ENCODE measurements at regions not wholly inside any gene's neighbourhood (a gene's known extent, or its start where the extent isn't known, plus 50 kb on each side); places are given as distances from the start of the nearest gene placed in this dataset.

DNA sequence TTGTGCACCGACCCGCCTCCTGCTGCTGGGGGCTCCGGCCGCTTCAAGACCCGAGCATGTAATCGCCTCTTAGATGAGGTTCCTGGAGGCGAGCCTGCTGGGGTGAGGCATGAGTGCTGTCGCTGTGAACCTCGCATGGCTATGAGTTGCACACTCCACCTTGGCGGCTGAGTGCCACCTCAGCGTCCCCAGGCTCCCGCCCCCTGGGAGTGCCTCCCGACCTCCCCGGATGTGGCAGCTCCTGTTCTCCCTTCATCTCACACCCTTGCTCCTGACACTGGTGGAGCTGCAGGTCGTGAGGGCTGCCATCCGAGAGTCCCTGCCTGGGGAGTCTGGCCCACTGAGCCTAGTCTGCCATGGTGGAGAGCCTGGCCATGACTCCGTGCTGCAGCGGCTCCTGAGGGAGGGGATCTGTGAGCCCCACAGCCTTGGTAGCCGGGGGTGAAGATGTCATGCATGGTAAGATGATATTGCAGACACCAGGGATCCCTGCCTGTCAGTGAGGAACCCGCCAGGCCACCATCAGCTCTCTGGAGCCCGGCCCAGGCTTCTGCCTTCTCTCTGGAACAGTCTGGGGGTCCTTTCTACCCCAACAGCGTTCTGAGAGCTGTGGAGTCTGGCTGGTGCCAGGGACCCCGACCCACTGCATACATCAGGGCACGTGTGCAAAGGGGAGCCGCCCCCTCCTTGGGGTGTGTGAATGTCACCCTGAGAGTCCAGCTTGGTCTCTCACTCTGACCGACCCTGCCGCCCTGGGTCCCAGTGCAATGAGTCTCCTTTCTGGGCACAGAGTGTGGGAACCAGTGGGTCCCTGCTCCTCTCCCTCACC, 61.6 kb upstream of the HS6ST1 start:
- DNase-seq (ENCODE audit: low read depth in 2 of 2) = no peak

DNA sequence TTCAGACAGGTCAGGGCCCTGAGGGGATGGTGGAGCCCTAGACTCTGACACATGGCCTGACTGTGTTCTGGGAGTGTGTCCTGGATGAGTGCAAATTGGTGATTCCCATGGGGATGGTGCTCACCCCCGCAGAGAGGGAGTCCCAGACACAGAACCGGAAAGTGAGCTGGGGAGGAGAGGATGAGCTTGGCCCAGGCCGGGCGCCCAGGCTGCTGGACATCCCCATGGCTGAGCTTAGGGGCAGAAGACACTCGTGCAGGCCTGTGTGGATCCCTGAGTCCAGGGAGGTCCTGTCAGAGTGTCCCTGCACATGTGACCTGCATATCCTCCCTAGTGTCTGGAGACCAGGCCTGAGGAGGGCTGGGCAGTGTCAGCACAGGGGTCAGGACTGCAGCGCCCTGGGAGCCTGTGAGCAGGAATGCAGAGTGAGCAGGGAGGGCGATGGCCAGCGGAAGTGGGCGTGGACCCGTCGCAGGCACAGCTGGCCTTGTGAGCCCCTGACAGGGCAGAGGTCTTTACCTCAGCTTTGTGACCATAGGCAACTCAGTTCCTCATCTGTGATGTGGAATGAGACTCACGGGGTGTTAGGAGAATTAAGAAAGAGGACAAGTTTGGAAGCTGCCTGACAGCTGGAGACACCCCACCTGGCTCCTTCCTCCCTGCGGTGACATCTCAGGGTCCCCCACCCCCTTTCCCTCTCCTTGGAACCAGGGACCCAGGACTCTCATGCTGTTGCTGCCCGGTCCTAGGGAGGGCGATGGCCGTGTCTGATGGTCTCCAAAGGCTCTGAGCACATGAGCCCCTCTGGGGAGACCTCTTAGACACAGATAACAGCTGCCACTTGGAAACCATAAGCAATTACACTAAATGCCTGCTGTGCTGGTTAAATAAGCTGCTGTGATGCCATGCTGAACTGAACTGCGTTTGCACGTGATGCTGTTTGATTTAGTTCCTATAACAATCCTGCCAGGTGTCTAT, 62.6 kb upstream of the HS6ST1 start:
- no peak for DNase-seq (ENCODE audit: low read depth in 2 of 2)

DNA sequence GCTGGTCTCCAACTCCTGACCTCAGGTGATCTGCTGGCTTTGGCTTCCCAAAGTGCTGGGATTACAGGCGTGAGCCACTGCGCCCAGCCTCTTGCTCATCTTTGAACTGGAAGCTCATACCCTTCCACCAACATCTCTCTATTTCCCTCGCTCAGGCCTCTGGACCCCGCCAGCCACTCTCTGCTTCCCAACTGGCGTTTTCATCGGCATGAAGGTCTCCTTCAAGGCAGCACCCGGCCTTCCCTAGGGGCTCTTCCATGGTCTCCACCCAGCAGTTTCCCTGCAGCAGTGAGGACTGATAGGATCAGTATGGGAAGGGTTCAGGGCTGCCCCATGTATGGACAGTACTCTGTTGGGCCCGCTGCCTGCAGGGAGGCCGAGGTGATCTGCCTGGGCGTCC, 65.8 kb upstream of the HS6ST1 start:
- DNase-seq (ENCODE audit: low read depth in 2 of 2) = no peak

DNA sequence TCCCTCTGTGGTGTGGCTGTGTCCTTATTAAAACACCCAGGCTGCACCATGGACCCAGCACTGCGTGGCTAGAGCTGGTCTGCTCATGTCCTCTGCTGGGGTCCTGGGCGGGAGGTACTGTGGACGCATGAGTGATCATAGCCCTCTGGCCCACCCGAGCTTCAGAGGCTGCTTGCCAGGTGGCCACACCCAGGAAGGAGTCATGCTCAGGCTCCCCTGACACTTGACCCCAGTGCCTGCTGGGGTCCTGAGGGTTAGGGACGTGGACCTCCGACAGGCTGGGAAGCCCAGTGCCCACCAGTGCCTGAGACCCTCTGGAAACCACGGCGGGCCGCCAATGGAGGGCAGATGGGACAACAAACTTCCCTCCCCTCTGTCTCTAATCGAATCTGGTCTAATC, 66.3 kb upstream of the HS6ST1 start:
- no peak for DNase-seq (ENCODE audit: low read depth in 2 of 2)

DNA sequence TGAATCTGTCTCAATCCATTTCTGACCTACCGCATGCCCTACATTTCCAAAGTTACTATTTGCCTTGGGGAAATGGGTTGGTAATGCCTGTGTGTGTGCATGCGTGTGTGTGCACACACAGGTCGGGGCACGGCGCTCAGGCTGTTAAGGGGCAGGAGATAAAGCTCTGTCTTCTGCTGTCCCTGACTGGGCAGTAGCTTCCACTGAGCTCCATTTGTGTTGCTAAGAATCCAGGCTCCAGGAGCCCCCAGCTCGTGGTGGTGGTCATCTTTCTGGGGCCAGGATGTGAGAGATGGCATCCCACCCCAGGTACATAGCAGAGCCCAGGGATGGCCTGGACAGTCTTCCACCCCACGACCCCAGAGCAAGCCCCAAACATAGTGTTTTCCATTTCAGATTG, 66.7 kb upstream of the HS6ST1 start:
- no peak for DNase-seq (ENCODE audit: low read depth in 2 of 2)

DNA sequence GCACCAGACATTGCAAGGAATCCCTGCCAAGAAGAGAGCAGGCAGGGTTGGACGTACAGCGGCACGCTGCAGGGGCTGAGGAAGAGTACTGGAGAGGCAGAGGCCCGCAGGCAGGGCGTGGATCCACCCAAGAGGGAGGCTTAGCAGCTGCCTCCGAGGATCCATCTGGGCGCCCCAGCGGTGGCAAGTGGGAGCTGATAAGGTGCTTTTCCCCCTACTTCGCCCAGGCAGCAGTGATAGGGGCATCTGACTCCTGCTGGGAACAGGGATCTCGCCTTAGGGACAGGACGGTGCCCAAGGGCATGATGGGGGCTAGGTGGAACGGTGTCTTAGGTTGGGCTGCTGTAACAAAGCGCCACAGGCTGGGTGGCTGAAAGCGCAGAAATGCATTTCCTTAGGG, 67.4 kb upstream of the HS6ST1 start:
- DNase-seq (ENCODE audit: low read depth in 2 of 2) = no peak

DNA sequence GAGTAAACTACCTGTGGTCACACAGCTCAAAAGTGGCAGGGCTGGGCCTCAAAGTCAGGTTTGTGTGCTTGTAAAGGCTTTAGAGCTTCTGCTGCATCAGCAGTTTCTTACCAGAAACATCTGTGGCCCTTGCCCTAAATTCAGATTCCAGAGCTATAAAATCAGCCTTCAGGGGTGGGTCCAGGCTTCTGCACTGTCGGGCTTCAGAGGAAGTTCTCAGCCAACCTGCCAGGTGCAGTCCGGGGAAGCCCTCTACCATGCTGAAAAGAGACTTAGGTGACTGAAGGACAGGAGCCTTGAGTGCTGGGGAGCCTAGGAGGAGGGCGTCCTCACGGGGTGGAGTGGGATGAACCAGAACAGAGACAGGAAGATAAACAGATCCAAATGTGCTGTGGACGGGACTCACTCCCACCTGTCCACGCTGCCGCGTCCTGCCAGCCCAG, 69.9 kb upstream of the HS6ST1 start:
- no peak for DNase-seq (ENCODE audit: low read depth in 2 of 2)

DNA sequence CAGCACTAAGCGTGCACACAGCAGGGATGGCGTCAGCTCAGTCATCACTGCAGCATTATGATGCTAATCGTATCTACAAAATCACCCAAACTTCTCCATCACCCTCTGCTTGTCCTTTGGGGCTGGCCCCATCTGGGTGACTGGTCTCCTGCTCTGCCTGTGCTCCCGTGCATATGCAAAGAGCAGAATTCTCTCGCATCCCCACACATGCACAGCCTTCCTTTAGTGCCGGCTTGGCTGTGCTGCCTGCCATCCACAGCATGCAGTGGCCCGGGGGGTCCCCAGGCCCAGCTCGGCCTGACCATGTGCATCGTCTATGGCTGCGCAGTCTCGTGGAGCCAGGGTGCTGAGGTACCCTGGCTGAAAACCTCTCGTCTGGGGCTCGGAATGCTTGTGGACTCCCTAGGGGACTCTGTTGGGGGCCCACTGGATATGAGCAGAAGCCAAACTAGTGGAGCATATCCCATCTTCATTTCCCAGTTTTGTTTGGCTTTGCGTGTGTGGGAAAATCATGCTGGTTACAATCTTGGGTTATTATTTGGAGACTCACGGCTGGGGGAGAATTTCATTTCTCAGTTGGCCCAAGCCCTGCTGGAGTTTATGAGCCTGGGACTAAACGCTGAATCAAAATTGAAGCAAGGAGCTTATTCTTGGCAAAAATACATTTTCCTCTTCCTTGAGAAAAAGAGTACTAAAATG, 70.9 kb upstream of the HS6ST1 start:
- DNase-seq (ENCODE audit: low read depth in 2 of 2) = no peak

DNA sequence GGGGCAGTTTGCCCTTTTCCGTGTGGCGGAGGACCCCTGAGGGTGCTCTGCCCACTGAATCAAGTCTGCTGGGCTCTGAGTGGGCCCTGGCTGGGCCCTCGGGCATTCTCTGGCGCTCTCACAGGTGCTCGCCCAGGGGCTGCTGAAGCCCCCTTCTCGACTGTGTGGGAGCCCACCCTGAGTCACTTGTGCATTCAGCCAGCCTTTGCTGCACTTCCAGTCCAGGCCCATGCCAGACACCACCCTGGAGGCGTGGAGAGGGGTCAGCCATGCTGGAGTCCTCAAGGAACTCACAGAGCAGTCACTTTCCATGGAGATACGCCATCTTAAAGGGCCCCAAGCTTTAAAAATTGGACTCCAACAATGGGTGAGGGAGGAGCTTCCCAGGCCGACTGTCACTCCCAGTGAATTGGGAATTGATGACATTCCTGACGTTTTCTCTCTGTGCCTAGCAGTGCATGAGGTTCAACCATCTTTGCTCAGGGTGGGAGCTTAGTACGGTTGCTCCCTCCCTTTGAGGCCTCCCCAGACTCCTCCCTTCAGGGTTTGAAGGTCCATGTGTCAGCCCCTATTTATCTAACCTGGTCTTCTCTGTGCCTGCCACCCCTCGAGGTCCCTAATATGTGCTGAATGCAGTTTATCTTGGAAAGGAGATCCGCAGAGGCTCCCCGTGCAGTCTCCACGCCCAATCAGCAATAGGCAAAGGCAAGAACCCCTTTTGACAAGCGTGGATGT, 71.8 kb upstream of the HS6ST1 start:
- DNase-seq (ENCODE audit: low read depth in 2 of 2) = no peak

DNA sequence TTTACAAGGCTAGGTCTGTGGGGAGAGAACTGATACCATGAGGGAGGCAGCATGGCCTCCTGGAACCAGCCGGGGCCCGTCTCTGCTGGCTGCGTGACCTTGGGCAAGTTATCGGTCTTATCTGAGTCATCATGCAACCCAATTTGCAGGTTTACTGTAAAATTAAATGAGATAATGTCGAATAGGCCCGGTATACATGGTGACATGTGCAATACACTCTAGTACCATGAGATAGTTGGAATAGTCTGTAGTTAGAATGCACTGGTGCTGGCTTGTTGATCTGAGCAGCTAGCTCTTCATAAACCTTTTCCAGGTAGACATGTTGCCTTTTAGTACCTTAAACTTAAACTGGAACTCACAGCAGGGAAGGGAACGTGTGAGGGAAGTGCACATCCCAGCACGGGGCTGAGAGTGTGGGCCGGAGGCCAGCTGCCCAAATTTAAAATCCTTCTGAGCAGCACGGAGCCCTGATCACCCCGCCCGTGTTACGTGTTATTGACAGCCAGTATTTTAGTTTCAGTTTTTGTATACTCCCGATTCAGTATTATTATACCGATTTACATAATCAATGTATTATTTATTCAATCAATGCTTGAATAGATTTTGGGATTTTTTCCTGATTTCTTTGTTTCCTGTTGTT, 72.4 kb upstream of the HS6ST1 start:
- no peak for DNase-seq (ENCODE audit: low read depth in 2 of 2)

DNA sequence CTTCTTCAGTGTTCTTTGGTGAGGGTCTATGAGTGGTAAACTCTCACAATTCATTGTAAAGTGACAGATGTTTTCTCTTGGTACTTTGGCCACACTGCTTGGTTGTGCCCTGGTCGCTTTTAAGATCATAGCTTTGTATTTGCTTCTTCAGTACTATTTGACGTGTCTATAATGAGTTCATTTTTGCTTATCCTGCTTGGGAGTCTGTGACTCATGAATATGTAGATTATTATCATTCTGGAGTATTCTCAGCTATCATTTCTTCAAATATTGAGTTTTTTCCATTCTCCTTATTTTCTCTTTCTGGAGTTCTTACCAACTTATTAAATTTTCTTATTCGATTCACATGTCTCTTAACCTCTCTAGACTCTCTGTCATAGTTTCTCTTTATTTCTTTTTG, 73.0 kb upstream of the HS6ST1 start:
- no peak for DNase-seq (ENCODE audit: low read depth in 2 of 2)

DNA sequence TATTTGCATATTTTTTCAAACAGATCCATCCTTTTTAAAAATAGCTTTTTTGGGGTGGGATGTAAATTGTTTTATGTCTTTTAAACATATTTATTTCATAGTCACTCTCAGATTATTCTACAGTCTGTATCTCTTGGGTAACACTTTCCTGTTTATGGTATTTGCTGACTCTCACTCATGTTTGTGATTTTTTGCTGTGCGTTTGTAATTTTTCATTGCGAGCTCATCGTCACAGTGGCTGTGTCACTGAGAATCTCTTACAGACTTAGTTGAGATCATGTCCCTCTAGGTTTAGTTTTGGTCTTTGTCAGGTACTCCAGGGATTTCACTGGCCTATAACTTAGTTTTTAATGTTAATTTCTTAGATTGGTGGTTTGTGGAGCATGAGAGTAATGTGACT, 73.5 kb upstream of the HS6ST1 start:
- no peak for DNase-seq (ENCODE audit: low read depth in 2 of 2)

DNA sequence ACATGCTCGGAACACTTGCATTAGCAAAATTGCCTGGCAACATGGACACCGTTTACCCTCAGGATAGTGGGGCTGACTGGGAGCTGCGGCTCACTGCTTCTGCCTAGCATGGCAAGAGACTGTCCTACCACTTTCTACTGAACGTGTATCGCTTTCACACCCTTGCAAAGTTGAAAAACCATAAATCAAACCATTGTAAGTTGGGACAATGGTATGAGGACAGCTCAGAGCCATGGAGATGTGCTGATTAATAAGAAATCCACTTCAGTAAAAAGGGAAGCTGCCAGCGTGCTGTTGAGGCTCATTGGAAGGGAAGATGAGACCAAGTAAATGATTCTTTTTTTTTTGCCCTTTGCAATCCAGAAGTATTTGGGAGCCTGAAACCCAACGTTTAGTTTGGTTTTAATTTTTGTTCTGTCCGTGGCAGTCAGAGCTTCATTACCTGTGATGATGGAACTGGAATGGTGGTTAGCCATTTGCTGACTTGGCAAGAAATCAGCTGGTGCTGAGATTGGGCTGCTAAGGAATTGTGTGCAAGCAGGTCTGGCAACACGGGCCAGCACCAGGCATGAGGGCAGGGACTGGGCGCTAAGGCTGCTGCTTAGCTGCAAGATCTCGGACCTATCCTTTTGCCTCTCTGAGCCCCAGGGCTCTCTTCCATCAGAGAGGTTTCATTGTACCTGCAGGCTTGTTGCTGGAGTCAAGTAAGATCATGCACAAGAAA, 75.5 kb upstream of the HS6ST1 start:
- no peak for DNase-seq (ENCODE audit: low read depth in 2 of 2)

DNA sequence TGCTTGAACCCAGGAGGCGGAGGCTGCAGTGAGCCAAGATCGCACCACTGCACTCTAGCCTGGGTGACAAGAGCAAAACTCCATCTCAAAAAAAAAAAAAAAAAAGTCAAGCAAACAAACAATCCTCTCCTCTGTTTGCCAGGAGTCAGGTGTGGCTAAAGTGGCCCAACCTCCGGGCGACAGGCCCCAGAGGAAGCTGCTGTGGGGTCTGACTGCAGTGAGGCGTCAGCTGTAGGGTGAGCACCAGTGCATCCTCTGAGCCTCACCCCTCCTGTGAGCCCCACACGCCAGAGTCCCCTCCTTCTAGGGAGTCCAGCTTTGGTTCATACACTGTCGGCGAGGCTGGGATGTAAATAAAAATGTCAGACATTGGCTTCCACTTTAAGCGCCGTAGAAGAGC, 76.5 kb upstream of the HS6ST1 start:
- no peak for DNase-seq (ENCODE audit: low read depth in 2 of 2)

DNA sequence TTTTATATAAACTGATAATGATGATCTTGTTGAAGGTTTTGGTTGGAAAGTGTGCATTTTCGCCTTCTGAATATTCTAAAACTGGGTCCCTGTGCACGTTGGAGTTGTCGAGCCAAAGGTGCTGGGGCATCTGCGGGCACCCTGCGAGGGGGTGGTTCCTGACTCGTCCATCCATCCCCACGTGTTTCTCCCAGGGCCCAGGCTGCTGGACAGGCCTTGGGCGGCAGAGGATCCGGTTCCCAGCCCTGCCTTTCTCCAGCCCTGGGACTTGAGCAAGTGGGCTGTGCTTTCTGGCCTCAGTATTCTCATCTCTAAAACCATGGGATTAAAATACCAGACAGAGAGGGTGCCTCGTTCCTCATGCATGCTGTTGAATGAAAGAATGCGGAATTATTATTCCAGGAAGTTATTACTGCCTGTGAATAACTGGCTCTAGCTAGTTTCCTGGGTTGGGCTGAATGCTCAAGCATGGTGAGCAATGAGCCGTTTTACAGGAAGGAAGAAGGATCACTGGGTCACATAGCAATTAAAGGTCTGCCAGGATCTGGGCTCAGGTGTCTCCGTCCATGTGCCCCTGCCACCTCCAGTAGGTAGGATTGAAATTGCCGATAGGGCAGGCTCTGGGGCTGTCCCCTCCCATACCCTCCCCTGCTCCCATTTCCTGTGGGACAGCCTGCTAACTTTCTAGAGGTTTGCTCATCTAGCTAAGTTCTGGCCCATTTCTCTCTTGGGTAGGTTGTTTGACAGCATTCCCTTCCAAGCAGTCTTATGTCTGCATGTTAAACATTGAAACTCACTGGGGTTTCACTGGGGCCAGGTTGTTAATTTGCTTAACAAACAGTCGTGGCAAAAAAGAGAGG, 77.2 kb upstream of the HS6ST1 start:
- no peak for DNase-seq (ENCODE audit: low read depth in 2 of 2)

DNA sequence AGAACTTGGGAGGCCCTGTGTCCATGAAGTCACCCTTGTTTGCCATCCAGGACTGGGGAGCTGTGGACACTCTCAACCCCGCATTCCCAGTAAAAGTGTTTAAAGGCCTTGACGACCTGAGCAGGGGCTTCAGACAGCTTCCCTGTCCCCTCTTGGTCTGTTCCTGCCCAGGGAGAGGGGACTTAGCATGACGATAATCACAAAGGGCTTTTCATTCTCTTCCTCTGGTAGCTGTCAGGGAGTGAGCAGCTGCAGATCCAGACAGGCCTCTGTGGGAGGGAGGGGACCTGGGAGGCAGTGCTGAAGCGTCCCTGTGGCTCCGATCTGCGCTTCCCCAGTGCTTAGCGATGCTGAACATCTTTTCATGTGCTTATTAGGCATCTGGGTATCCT, 77.8 kb upstream of the HS6ST1 start:
- no peak for DNase-seq (ENCODE audit: low read depth in 2 of 2)

DNA sequence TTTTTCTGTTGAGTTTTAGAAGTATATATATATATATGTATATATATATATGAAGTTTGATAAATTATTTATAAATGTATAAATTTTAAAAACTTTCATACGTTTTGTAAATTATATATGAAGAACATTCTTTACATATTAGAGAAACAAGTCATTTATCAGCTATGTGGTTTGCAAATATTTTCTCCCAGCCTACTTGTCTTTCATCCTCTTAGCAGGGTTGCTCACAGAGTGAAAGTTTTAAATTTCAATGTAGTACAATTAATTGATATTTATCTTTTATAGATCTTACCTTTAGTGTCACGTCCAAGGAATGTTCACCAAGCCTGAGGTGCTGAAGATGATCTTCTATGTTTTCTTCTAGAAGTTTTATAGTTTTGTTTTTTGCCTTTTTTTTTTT, 78.3 kb upstream of the HS6ST1 start:
- no peak for DNase-seq (ENCODE audit: low read depth in 2 of 2)

DNA sequence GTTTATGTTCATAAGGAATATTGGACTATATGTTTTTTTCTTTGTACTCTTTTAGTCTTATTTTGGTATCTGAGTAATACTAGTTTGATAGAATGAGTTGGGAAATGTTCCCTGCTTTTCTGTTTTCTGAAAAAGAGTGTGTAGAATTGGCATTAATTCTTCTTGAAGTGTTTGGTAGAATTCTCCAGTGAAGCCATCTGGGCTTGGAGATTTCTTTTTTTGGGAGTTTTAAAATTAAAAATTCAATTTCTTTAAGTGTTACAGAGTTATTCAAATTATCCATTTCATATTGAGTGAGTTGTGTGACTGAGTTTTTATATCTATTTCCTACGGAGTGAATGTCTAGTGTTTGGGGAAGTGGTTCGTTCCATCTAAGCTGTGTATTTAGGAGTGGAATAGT, 80.6 kb upstream of the HS6ST1 start:
- no peak for DNase-seq (ENCODE audit: low read depth in 2 of 2)

DNA sequence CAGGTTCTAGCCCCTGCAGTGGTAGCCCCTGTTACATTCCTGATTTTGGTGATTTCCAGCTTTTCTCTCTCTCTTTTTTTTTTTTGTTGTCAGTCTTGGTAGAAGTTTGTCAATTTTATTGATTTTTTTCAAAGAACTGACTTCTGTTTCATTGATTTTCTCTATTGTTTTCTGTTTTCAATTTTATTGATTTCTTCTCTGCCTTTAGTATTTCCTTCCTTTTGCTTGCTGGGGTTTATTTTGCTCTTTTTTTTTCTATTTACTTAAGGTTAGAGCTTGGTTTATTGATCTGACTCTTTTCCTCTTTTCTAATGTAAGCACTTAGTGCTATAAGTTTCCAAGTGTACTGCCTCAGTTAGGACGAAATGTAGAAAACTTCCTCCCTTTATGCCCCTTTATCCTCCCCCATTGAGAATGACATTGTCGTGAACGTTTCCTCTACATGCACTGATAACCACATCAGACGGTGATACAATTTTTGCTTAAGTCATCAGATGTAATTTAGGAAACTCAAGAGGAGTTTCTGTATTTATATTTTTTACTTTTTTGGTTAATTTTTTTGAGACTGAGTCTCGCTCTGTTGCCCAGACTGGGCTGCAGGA, 81.1 kb upstream of the HS6ST1 start:
- DNase-seq (ENCODE audit: low read depth in 2 of 2) = no peak
